OCI-LY3 (cell line): ENCODE measurements at regions not wholly inside any gene's neighbourhood (a gene's known extent, or its start where the extent isn't known, plus 50 kb on each side); places are given as distances from the start of the nearest gene placed in this dataset.

Experiments used
- H2AFZ ChIP-seq: fragments of 200-600, 300-600 bp; shearing (Covaris generic); 2 replicates; pipeline ENCODE4 v1.6.0; 2014; ENCODE audit warnings: antibody characterized with exemption, low read depth, low read length
- H3K27ac ChIP-seq: fragments of 200-600, 300-600 bp; sonication (generic); 2 replicates; pipeline ENCODE4 v1.5.1; 2014; ENCODE audit warnings: mild to moderate bottlenecking, low read length, moderate library complexity, mixed read lengths
- H3K27me3 ChIP-seq: fragments of 200-600, 300-600 bp; sonication (generic); 2 replicates; pipeline ENCODE4 v1.6.1; 2014; ENCODE audit warnings: low read depth, low read length, mixed read lengths
- H3K36me3 ChIP-seq: fragments of 200-600, 300-600 bp; sonication (generic); replicated peaks from 2 replicates; pipeline ENCODE3; 2014; ENCODE audit warnings: low read depth, low read length, mixed read lengths
- H3K4me1 ChIP-seq: fragments of 300-600, 200-600 bp; sonication (generic); 2 replicates; pipeline ENCODE4 v1.6.1; 2014; ENCODE audit warnings: low read length, mixed read lengths
- H3K4me2 ChIP-seq: fragments of 200-600, 300-600 bp; sonication (generic); 2 replicates; pipeline ENCODE4 v1.6.1; 2014; ENCODE audit warnings: low read length, mixed read lengths
- H3K4me3 ChIP-seq: fragments of 300-600, 200-600 bp; sonication (generic); 2 replicates; pipeline ENCODE4 v1.5.1; 2014; ENCODE audit warnings: antibody characterized with exemption, mild to moderate bottlenecking, low read length, moderate library complexity
- H3K79me2 ChIP-seq: fragments of 300-600, 200-600 bp; shearing (Covaris generic); 2 replicates; pipeline ENCODE4 v1.6.1; 2014; ENCODE audit warnings: mild to moderate bottlenecking, low read length, mixed read lengths
- H3K9ac ChIP-seq: fragments of 300-600, 200-600 bp; shearing (Covaris generic); 2 replicates; pipeline ENCODE4 v1.6.0; 2014; ENCODE audit warnings: mild to moderate bottlenecking, low read length, moderate library complexity
- H3K9me3 ChIP-seq: fragments of 200-600, 300-600 bp; shearing (Covaris generic); 2 replicates; pipeline ENCODE4 v1.6.1; 2014; ENCODE audit warnings: low read length, mixed read lengths; ENCODE audit not compliant: insufficient read depth
- H4K20me1 ChIP-seq: fragments of 200-600, 300-600 bp; sonication (generic); 2 replicates; pipeline ENCODE4 v1.6.1; 2016; ENCODE audit warnings: low read length, mixed read lengths; ENCODE audit not compliant: insufficient read depth
- CTCF ChIP-seq: fragments of 200-600, 300-600 bp; sonication (generic); IDR thresholded peaks from 2 replicates; pipeline ENCODE4 v1.5.1; 2014; ENCODE audit warnings: antibody characterized with exemption, low read length, low read depth
- EZH2phosphoT487 ChIP-seq: fragments of 200-600 bp; shearing (Covaris generic); IDR thresholded peaks from 2 replicates; pipeline ENCODE4 v1.6.1; 2018; ENCODE audit warnings: antibody characterized with exemption, mixed run types, low read depth

- Histone ChIP-seq H3K9me3 (peaks cover 6% of the 10 kb centered on the region; the same call in 1 of the 2 replicates), H4K20me1 (no peaks in the 10 kb centered on the region), H3K4me2 (no peak overlapping the region), H2AFZ (no peak overlapping the region), H3K27ac (no peak overlapping the region), H3K79me2 (no peaks in the 10 kb centered on the region), H3K27me3 (peaks cover 13% of the 10 kb centered on the region), H3K36me3 (peaks cover 6% of the 10 kb centered on the region), H3K9ac (no peak overlapping the region), H3K4me1 (peaks cover 28% of the 10 kb centered on the region), H3K4me3 (no peak overlapping the region)
- TF ChIP-seq CTCF (no peak), EZH2phosphoT487 (no peak)
These were observed 280.7 kb upstream of the TLE3 start for GRCh38 chr15:70378126-70379031.

GRCh38 chr15:70376929-70377691 lies 279.4 kb upstream of the TLE3 start:
- TF ChIP-seq EZH2phosphoT487 (no peak), CTCF (no peak)
- H3K9me3 ChIP-seq, result peaks cover 4% of the 10 kb centered on the region; the same call in 1 of the 2 replicates
- no peak overlapping the region for H3K27ac ChIP-seq
- H3K4me3 ChIP-seq, result no peak overlapping the region
- H2AFZ ChIP-seq, result no peak overlapping the region
- H3K9ac ChIP-seq, result no peak overlapping the region
- peak overlapping the region; percentile 17 for H3K4me2 ChIP-seq
- H3K27me3 ChIP-seq, result peaks cover 13% of the 10 kb centered on the region
- no peaks in the 10 kb centered on the region for H3K79me2 ChIP-seq
- H4K20me1 ChIP-seq, result no peaks in the 10 kb centered on the region
- peaks cover 3% of the 10 kb centered on the region for H3K36me3 ChIP-seq
- H3K4me1 ChIP-seq, result peaks cover 20% of the 10 kb centered on the region

GRCh38 chr15:70376031-70376928 lies 278.6 kb upstream of the TLE3 start:
- Histone ChIP-seq H3K4me3 (no peak overlapping the region), H3K79me2 (no peaks in the 10 kb centered on the region), H3K4me1 (peaks cover 20% of the 10 kb centered on the region), H3K9me3 (no peaks in the 10 kb centered on the region), H2AFZ (no peak overlapping the region), H3K4me2 (peak overlapping the region; percentile 17), H3K36me3 (no peaks in the 10 kb centered on the region), H4K20me1 (no peaks in the 10 kb centered on the region), H3K27ac (no peak overlapping the region), H3K9ac (no peak overlapping the region), H3K27me3 (peaks cover 13% of the 10 kb centered on the region)
- TF ChIP-seq EZH2phosphoT487 (no peak), CTCF (no peak)
